OCI-LY7 (cell line): ENCODE measurements at regions not wholly inside any gene's neighbourhood (a gene's known extent, or its start where the extent isn't known, plus 50 kb on each side); places are given as distances from the start of the nearest gene placed in this dataset.

ENCODE experiments used
- CTCF ChIP-seq: fragments of 200-600 bp; sonication (generic); conservative IDR thresholded peaks from 2 replicates; pipeline ENCODE4 v1.5.1; 2014; ENCODE audit warnings: mild to moderate bottlenecking, antibody characterized with exemption, low read length, moderate library complexity, mixed read lengths
- EZH2phosphoT487 ChIP-seq: fragments of 200-600 bp; sonication (generic); IDR thresholded peaks from 2 replicates; pipeline ENCODE4 v1.6.1; 2018; ENCODE audit warnings: low read depth, borderline replicate concordance, mild to moderate bottlenecking, mixed run types, antibody characterized with exemption, low read length, moderate library complexity, mixed read lengths

- no peak for TF ChIP-seq CTCF
- TF ChIP-seq EZH2phosphoT487, result no peak
Observed at GRCh38 chr2:147758821-147759220, 86.0 kb upstream of the ACVR2A start.
